ENCODE measurements at regions not wholly inside any gene's neighbourhood (a gene's known extent, or its start where the extent isn't known, plus 50 kb on each side); places are given as distances from the start of the nearest gene placed in this dataset.

GRCh38 chr3:164486150-164486549, 592.1 kb downstream of the SI start:
- no peak for DNase-seq
- H3K4me3 ChIP-seq (ENCODE audit: insufficient read depth, low read depth, low read length): no peak overlapping the region
- H3K27me3 ChIP-seq (ENCODE audit: control insufficient read depth, insufficient read depth, low read length): no peaks in the 10 kb centered on the region
- H3K36me3 ChIP-seq (replicated peaks; ENCODE audit: control insufficient read depth, insufficient read depth, low read length): no peaks in the 10 kb centered on the region

- Histone ChIP-seq H3K4me3 (ENCODE audit: insufficient read depth, low read depth, low read length) (no peak overlapping the region), H3K27me3 (ENCODE audit: control insufficient read depth, insufficient read depth, low read length) (no peaks in the 10 kb centered on the region), H3K36me3 (replicated peaks; ENCODE audit: control insufficient read depth, insufficient read depth, low read length) (no peaks in the 10 kb centered on the region)
- no peak for DNase-seq
Observed at GRCh38 chr3:164479978-164480377, 598.3 kb downstream of the SI start.

GRCh38 chr3:164479406-164479805, 598.9 kb downstream of the SI start:
- no peak overlapping the region for H3K4me3 ChIP-seq (ENCODE audit: insufficient read depth, low read depth, low read length)
- no peaks in the 10 kb centered on the region for H3K27me3 ChIP-seq (ENCODE audit: control insufficient read depth, insufficient read depth, low read length)
- no peak for DNase-seq
- no peaks in the 10 kb centered on the region for H3K36me3 ChIP-seq (replicated peaks; ENCODE audit: control insufficient read depth, insufficient read depth, low read length)

- no peaks in the 10 kb centered on the region for H3K36me3 ChIP-seq (replicated peaks; ENCODE audit: control insufficient read depth, insufficient read depth, low read length)
- H3K4me3 ChIP-seq (ENCODE audit: insufficient read depth, low read depth, low read length): no peak overlapping the region
Observed at GRCh38 chr3:164478323-164478722, 600.0 kb downstream of the SI start.

GRCh38 chr3:164477403-164477802, 600.9 kb downstream of the SI start:
- H3K4me3 ChIP-seq (ENCODE audit: insufficient read depth, low read depth, low read length): no peak overlapping the region
- no peaks in the 10 kb centered on the region for H3K36me3 ChIP-seq (replicated peaks; ENCODE audit: control insufficient read depth, insufficient read depth, low read length)
- no peak for DNase-seq
- H3K27me3 ChIP-seq (ENCODE audit: control insufficient read depth, insufficient read depth, low read length): no peaks in the 10 kb centered on the region

More at GRCh38 chr3:164478323-164478722, 600.0 kb downstream of the SI start:
- no peak for DNase-seq
- no peaks in the 10 kb centered on the region for H3K27me3 ChIP-seq (ENCODE audit: control insufficient read depth, insufficient read depth, low read length)

- DNase-seq: no peak
- Histone ChIP-seq H3K4me3 (ENCODE audit: insufficient read depth, low read depth, low read length) (no peak overlapping the region), H3K27me3 (ENCODE audit: control insufficient read depth, insufficient read depth, low read length) (no peaks in the 10 kb centered on the region), H3K36me3 (replicated peaks; ENCODE audit: control insufficient read depth, insufficient read depth, low read length) (no peaks in the 10 kb centered on the region)
Observed at GRCh38 chr3:164476631-164477030, 601.7 kb downstream of the SI start.

GRCh38 chr3:164470471-164470870, 607.8 kb downstream of the SI start:
- no peak overlapping the region for H3K4me3 ChIP-seq (ENCODE audit: insufficient read depth, low read depth, low read length)
- H3K27me3 ChIP-seq (ENCODE audit: control insufficient read depth, insufficient read depth, low read length): no peaks in the 10 kb centered on the region
- H3K36me3 ChIP-seq (replicated peaks; ENCODE audit: control insufficient read depth, insufficient read depth, low read length): no peaks in the 10 kb centered on the region
- DNase-seq: no peak

GRCh38 chr3:164468055-164468454, 610.2 kb downstream of the SI start:
- no peak for DNase-seq
- H3K4me3 ChIP-seq (ENCODE audit: insufficient read depth, low read depth, low read length): no peak overlapping the region
- H3K36me3 ChIP-seq (replicated peaks; ENCODE audit: control insufficient read depth, insufficient read depth, low read length): no peaks in the 10 kb centered on the region
- H3K27me3 ChIP-seq (ENCODE audit: control insufficient read depth, insufficient read depth, low read length): no peaks in the 10 kb centered on the region

GRCh38 chr3:164467007-164467406, 611.3 kb downstream of the SI start:
- H3K36me3 ChIP-seq (replicated peaks; ENCODE audit: control insufficient read depth, insufficient read depth, low read length): no peaks in the 10 kb centered on the region
- no peaks in the 10 kb centered on the region for H3K27me3 ChIP-seq (ENCODE audit: control insufficient read depth, insufficient read depth, low read length)
- DNase-seq: no peak
- H3K4me3 ChIP-seq (ENCODE audit: insufficient read depth, low read depth, low read length): no peak overlapping the region

GRCh38 chr3:164465172-164465571, 613.1 kb downstream of the SI start:
- no peak for DNase-seq
- Histone ChIP-seq H3K36me3 (replicated peaks; ENCODE audit: control insufficient read depth, insufficient read depth, low read length) (no peaks in the 10 kb centered on the region), H3K4me3 (ENCODE audit: insufficient read depth, low read depth, low read length) (no peak overlapping the region), H3K27me3 (ENCODE audit: control insufficient read depth, insufficient read depth, low read length) (no peaks in the 10 kb centered on the region)

GRCh38 chr3:164460851-164461250, 617.4 kb downstream of the SI start:
- no peaks in the 10 kb centered on the region for H3K36me3 ChIP-seq (replicated peaks; ENCODE audit: control insufficient read depth, insufficient read depth, low read length)
- no peaks in the 10 kb centered on the region for H3K27me3 ChIP-seq (ENCODE audit: control insufficient read depth, insufficient read depth, low read length)
- H3K4me3 ChIP-seq (ENCODE audit: insufficient read depth, low read depth, low read length): no peak overlapping the region
- no peak for DNase-seq

- H3K36me3 ChIP-seq (replicated peaks; ENCODE audit: control insufficient read depth, insufficient read depth, low read length): no peaks in the 10 kb centered on the region
- DNase-seq: no peak
- no peaks in the 10 kb centered on the region for H3K27me3 ChIP-seq (ENCODE audit: control insufficient read depth, insufficient read depth, low read length)
- H3K4me3 ChIP-seq (ENCODE audit: insufficient read depth, low read depth, low read length): no peak overlapping the region
Observed at GRCh38 chr3:164459521-164460151, 618.7 kb downstream of the SI start.

GRCh38 chr3:164458986-164459385, 619.3 kb downstream of the SI start:
- Histone ChIP-seq H3K36me3 (replicated peaks; ENCODE audit: control insufficient read depth, insufficient read depth, low read length) (no peaks in the 10 kb centered on the region), H3K27me3 (ENCODE audit: control insufficient read depth, insufficient read depth, low read length) (no peaks in the 10 kb centered on the region), H3K4me3 (ENCODE audit: insufficient read depth, low read depth, low read length) (no peak overlapping the region)
- no peak for DNase-seq

- no peaks in the 10 kb centered on the region for H3K27me3 ChIP-seq (ENCODE audit: control insufficient read depth, insufficient read depth, low read length)
- no peaks in the 10 kb centered on the region for H3K36me3 ChIP-seq (replicated peaks; ENCODE audit: control insufficient read depth, insufficient read depth, low read length)
- no peak for DNase-seq
- no peak overlapping the region for H3K4me3 ChIP-seq (ENCODE audit: insufficient read depth, low read depth, low read length)
Observed at GRCh38 chr3:164453714-164454113, 624.6 kb downstream of the SI start.

GRCh38 chr3:164452707-164453106, 625.6 kb downstream of the SI start:
- no peaks in the 10 kb centered on the region for H3K36me3 ChIP-seq (replicated peaks; ENCODE audit: control insufficient read depth, insufficient read depth, low read length)
- no peak for DNase-seq
- H3K27me3 ChIP-seq (ENCODE audit: control insufficient read depth, insufficient read depth, low read length): no peaks in the 10 kb centered on the region
- no peak overlapping the region for H3K4me3 ChIP-seq (ENCODE audit: insufficient read depth, low read depth, low read length)
